Activated CD8-positive, alpha-beta T cell treated with anti-CD3 and anti-CD28 coated beads, Interleukin-2, amount 10 ng/mL, durations not matched to agents 7 days and 5 days (primary cell): ENCODE measurements at regions not wholly inside any gene's neighbourhood (a gene's known extent, or its start where the extent isn't known, plus 50 kb on each side); places are given as distances from the start of the nearest gene placed in this dataset.

ENCODE experiments used
- ATAC-seq: fragments of 150-1000 bp; cut with Tn5 transposase; one replicate; pipeline ENCODE4 v1.10.0; 2021; ENCODE audit warnings: moderate library complexity
- CTCF ChIA-PET: fragments of 350-600 bp; sonication (Branson Sonifier 250); formaldehyde crosslinking; loops from one replicate; lab custom pipeline; 2021; ENCODE audit warnings: antibody characterized with exemption; lab: Charles Lee
- POLR2A ChIA-PET: fragments of 350-600 bp; sonication (Branson Sonifier 250); formaldehyde crosslinking; loops from one replicate; lab custom pipeline; 2021; ENCODE audit warnings: antibody characterized with exemption; lab: Charles Lee
- DNase-seq: peaks from one replicate; pipeline ENCODE4 v3.0.0-alpha.2; 2020
- H3K27ac Mint-ChIP-seq: one replicate; pipeline ENCODE4 v1.8.0; 2021; ENCODE audit warnings: mild to moderate bottlenecking, mixed read lengths
- H3K27me3 Mint-ChIP-seq: one replicate; pipeline ENCODE4 v1.8.0; 2021; ENCODE audit warnings: low read depth, mixed read lengths
- H3K36me3 Mint-ChIP-seq: one replicate; pipeline ENCODE4 v1.8.0; 2021; ENCODE audit warnings: low read depth, mixed read lengths
- H3K4me1 Mint-ChIP-seq: one replicate; pipeline ENCODE4 v1.8.0; 2021; ENCODE audit warnings: low read depth, mixed read lengths
- H3K4me3 Mint-ChIP-seq: one replicate; pipeline ENCODE4 v1.8.0; 2021; ENCODE audit warnings: mild to moderate bottlenecking, mixed read lengths
- H3K9me3 Mint-ChIP-seq: one replicate; pipeline ENCODE4 v1.8.0; 2022; ENCODE audit warnings: mixed read lengths; ENCODE audit not compliant: insufficient read depth

- POLR2A ChIA-PET: no interaction called here
- CTCF ChIA-PET: no interaction called here
Measured at GRCh38 chr4:96646146-96646545, 806.3 kb downstream of the PDHA2 start.

DNA sequence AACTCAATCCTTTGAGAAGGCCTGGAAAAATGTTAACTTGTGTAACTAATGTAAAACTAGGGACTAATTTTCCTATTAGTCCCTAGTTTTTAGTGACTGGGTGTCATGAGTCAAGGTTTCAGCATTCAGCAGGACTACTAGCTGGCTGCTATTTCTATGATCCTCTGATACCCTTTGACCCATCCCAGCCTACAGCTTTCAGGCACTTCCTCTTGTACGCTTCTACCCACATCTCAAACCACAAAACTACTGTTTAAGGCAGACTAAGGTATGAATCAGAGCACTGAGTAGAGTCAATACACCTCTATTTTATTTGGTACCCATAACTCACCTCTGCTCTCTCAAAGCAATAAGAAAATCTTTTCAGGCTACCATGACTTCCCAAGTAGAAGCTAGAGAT is 809.6 kb downstream of the PDHA2 start:
- DNase-seq (no peak), ATAC-seq (no peak)
- H3K4me1 Mint-ChIP-seq: no peaks in the 10 kb centered on the region
- CTCF ChIA-PET: no interaction called here
- no peaks in the 10 kb centered on the region for H3K36me3 Mint-ChIP-seq
- POLR2A ChIA-PET: no interaction called here
- H3K4me3 Mint-ChIP-seq: no peak overlapping the region
- no peaks in the 10 kb centered on the region for H3K9me3 Mint-ChIP-seq
- no peaks in the 10 kb centered on the region for H3K27me3 Mint-ChIP-seq
- H3K27ac Mint-ChIP-seq: no peak overlapping the region

More at GRCh38 chr4:96646146-96646545, 806.3 kb downstream of the PDHA2 start:
- Mint-ChIP-seq H3K27ac (no peak overlapping the region), H3K9me3 (no peaks in the 10 kb centered on the region), H3K27me3 (no peaks in the 10 kb centered on the region), H3K36me3 (no peaks in the 10 kb centered on the region), H3K4me3 (no peak overlapping the region), H3K4me1 (no peaks in the 10 kb centered on the region)
- ATAC-seq (no peak), DNase-seq (no peak)

DNA sequence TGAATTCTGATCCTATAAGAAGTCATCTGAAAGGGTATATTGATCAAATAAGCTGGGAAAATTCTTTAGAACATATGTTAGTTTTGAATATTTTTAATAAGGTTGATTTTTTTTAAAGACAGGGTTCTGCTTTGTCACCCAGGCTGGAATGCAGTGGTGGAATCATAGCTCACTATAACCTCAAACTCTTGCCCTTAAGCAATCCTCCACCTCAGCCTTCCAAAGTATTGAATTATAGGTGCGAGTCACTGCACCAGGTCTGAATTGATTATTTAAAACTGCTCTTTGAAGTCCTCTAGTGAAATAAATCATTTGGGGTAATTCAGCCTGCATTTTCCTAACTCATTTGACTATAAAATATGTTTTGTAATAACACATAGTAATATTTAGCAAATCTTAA is 812.3 kb downstream of the PDHA2 start:
- Mint-ChIP-seq H3K4me1 (no peaks in the 10 kb centered on the region), H3K9me3 (no peaks in the 10 kb centered on the region), H3K27me3 (no peaks in the 10 kb centered on the region), H3K4me3 (no peak overlapping the region), H3K36me3 (no peaks in the 10 kb centered on the region), H3K27ac (no peak overlapping the region)
- no peak for DNase-seq
- ChIA-PET CTCF (no interaction called here), POLR2A (no interaction called here)
- no peak for ATAC-seq

- Mint-ChIP-seq H3K27ac (no peak overlapping the region), H3K27me3 (no peaks in the 10 kb centered on the region), H3K9me3 (no peaks in the 10 kb centered on the region), H3K36me3 (no peaks in the 10 kb centered on the region), H3K4me3 (no peak overlapping the region), H3K4me1 (no peaks in the 10 kb centered on the region)
- POLR2A ChIA-PET: no interaction called here
- ATAC-seq: no peak
- CTCF ChIA-PET: no interaction called here
- DNase-seq: no peak
Measured at GRCh38 chr4:96652821-96653220, 812.9 kb downstream of the PDHA2 start.

- ATAC-seq (no peak), DNase-seq (no peak)
- Mint-ChIP-seq H3K36me3 (no peaks in the 10 kb centered on the region), H3K9me3 (no peaks in the 10 kb centered on the region), H3K27ac (no peak overlapping the region), H3K4me1 (no peaks in the 10 kb centered on the region), H3K27me3 (no peaks in the 10 kb centered on the region), H3K4me3 (no peak overlapping the region)
- ChIA-PET POLR2A (no interaction called here), CTCF (no interaction called here)
Measured at GRCh38 chr4:96654045-96654444, 814.2 kb downstream of the PDHA2 start.

DNA sequence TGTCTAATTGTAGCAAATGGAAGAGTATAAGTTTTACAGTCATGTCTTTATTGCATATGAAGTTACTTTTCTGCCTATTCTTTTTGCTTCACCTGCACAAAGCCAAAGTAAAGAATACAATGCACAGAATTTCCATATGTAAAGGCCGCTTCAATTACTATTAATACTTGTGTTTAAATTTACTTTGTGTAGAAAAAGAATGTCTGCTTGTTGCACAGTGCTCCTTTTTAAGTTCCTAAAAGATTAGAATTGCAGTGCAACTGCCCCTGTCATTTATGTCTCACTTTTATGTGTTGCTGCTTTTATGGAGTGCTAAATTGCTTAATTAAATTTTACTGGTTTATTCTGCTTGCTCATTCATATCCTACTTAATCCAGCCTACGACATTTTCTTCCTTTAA is 830.5 kb downstream of the PDHA2 start:
- Mint-ChIP-seq H3K27me3 (no peaks in the 10 kb centered on the region), H3K36me3 (no peaks in the 10 kb centered on the region), H3K4me1 (no peaks in the 10 kb centered on the region), H3K9me3 (no peaks in the 10 kb centered on the region), H3K27ac (no peak overlapping the region), H3K4me3 (no peak overlapping the region)
- ATAC-seq (no peak), DNase-seq (no peak)
- CTCF ChIA-PET: no interaction called here
- POLR2A ChIA-PET: no interaction called here

GRCh38 chr4:96675416-96675815 is 835.5 kb downstream of the PDHA2 start:
- CTCF ChIA-PET: no interaction called here
- ATAC-seq (no peak), DNase-seq (no peak)
- H3K4me3 Mint-ChIP-seq: no peak overlapping the region
- no peaks in the 10 kb centered on the region for H3K4me1 Mint-ChIP-seq
- POLR2A ChIA-PET: no interaction called here
- no peaks in the 10 kb centered on the region for H3K9me3 Mint-ChIP-seq
- no peak overlapping the region for H3K27ac Mint-ChIP-seq
- H3K36me3 Mint-ChIP-seq: no peaks in the 10 kb centered on the region
- H3K27me3 Mint-ChIP-seq: no peaks in the 10 kb centered on the region

DNA sequence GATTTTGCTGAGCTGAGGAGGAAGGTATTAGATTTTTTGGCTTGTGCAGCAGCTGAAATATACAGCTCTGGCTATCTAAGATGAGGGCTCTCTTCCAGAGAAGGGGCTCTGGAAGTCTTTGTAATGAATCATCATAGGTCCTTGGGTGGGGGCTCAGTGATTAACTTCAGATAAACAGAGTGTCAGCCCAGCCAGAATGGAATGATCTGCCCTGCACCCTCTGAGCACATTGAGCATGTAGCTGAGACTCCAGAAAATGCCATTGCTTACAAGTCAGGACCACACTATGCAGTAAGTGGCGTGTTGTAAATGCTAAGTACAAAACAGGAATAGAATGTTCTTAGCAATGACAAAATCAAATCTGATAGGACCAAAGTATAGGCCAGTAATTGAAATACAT is 836.0 kb downstream of the PDHA2 start:
- no peaks in the 10 kb centered on the region for H3K27me3 Mint-ChIP-seq
- H3K4me3 Mint-ChIP-seq: no peak overlapping the region
- H3K27ac Mint-ChIP-seq: no peak overlapping the region
- CTCF ChIA-PET: no interaction called here
- POLR2A ChIA-PET: no interaction called here
- no peaks in the 10 kb centered on the region for H3K9me3 Mint-ChIP-seq
- no peaks in the 10 kb centered on the region for H3K4me1 Mint-ChIP-seq
- DNase-seq: no peak
- ATAC-seq: no peak
- H3K36me3 Mint-ChIP-seq: no peaks in the 10 kb centered on the region

DNA sequence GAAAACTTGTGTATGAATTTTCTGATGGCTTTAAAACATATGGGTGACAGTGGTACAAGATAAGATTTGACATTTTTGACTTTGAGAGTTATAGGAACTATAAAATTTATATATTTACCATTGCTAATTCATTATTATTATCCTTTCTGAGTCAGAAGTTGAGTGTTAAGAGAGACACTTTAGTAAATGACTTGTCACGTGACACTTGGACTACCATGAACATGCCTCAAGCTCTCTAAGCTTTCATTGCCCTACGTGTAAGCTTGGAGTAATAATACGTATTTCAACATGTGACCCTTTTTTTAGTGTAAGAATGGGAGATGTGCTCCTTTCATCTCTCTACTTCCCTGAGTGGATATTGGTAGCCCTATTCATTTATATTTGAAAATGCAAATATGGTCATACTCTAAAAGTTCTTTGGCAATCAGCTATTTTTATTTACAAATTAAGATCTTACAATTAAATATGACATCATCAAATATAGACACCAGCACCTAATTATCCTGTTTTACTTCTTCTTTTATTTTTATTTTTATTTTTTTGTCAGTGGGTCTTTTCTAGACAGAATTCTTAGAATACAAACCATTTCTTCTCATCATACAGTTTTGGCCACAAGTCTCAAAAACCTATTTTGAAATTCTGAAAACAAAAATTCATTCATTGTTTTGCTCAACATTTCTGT is 837.0 kb downstream of the PDHA2 start:
- POLR2A ChIA-PET: no interaction called here

DNA sequence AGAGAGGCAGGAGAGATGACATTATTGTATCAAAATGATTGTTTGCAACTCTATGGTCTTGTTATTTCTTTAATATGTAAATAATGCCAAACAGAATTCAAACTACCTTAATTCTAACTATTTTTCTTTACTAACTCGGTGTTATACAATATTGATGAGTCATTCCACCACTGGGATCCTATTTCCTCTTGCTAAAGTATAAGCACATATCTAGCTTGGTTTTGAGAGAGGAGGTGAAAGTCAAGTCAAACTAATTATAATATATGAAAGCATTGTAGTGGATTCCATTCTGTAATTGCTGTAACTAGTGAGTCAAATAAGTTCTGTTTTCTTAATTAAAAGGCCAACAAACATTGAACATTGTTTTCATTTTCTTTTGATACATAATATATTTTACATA is 837.6 kb downstream of the PDHA2 start:
- Mint-ChIP-seq H3K27me3 (no peaks in the 10 kb centered on the region), H3K4me1 (no peaks in the 10 kb centered on the region), H3K27ac (no peak overlapping the region), H3K4me3 (no peak overlapping the region), H3K36me3 (no peaks in the 10 kb centered on the region), H3K9me3 (no peaks in the 10 kb centered on the region)
- ChIA-PET POLR2A (no interaction called here), CTCF (no interaction called here)
- DNase-seq: no peak
- no peak for ATAC-seq

More for the DNA sequence above, 837.0 kb downstream of the PDHA2 start:
- DNase-seq (no peak), ATAC-seq (no peak)
- H3K4me1 Mint-ChIP-seq: no peaks in the 10 kb centered on the region
- no peaks in the 10 kb centered on the region for H3K27me3 Mint-ChIP-seq
- H3K36me3 Mint-ChIP-seq: no peaks in the 10 kb centered on the region
- H3K9me3 Mint-ChIP-seq: no peaks in the 10 kb centered on the region
- no peak overlapping the region for H3K4me3 Mint-ChIP-seq
- CTCF ChIA-PET: no interaction called here
- H3K27ac Mint-ChIP-seq: no peak overlapping the region

DNA sequence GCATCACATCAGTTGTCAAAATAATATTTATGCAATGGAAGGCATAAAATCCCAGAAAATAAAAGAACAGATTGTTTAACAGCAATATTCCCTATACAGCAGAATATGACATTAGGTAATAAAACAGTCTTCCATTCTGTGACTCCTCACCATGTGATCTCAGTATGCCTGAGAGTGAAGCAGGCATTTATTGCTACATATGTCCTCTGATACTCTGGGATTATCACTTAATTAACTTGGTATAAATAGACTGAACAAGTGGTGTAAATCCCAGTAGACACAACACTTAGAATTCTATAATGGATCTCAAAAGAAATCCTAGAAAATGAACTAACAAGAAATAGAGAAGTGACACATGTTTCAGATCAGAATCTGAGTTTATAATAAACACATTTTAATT is 841.3 kb downstream of the PDHA2 start:
- Mint-ChIP-seq H3K4me1 (no peaks in the 10 kb centered on the region), H3K4me3 (no peak overlapping the region), H3K27ac (no peak overlapping the region), H3K27me3 (no peaks in the 10 kb centered on the region), H3K9me3 (no peaks in the 10 kb centered on the region), H3K36me3 (no peaks in the 10 kb centered on the region)
- ATAC-seq (no peak), DNase-seq (no peak)
- ChIA-PET CTCF (no interaction called here), POLR2A (no interaction called here)

- CTCF ChIA-PET: no interaction called here
- H3K36me3 Mint-ChIP-seq: no peaks in the 10 kb centered on the region
- no peaks in the 10 kb centered on the region for H3K4me1 Mint-ChIP-seq
- POLR2A ChIA-PET: no interaction called here
- ATAC-seq (no peak), DNase-seq (no peak)
- no peaks in the 10 kb centered on the region for H3K9me3 Mint-ChIP-seq
- no peak overlapping the region for H3K4me3 Mint-ChIP-seq
- H3K27me3 Mint-ChIP-seq: no peaks in the 10 kb centered on the region
- no peak overlapping the region for H3K27ac Mint-ChIP-seq
Measured at GRCh38 chr4:96685691-96686090, 845.8 kb downstream of the PDHA2 start.

GRCh38 chr4:96691521-96691920 is 851.6 kb downstream of the PDHA2 start:
- DNase-seq (no peak), ATAC-seq (no peak)
- ChIA-PET POLR2A (no interaction called here), CTCF (no interaction called here)
- no peaks in the 10 kb centered on the region for H3K27me3 Mint-ChIP-seq
- no peak overlapping the region for H3K4me3 Mint-ChIP-seq
- peaks cover 3% of the 10 kb centered on the region for H3K9me3 Mint-ChIP-seq
- no peak overlapping the region for H3K27ac Mint-ChIP-seq
- H3K4me1 Mint-ChIP-seq: no peaks in the 10 kb centered on the region
- no peaks in the 10 kb centered on the region for H3K36me3 Mint-ChIP-seq
